ENCODE measurements at regions not wholly inside any gene's neighbourhood (a gene's known extent, or its start where the extent isn't known, plus 50 kb on each side); places are given as distances from the start of the nearest gene placed in this dataset.

DNA sequence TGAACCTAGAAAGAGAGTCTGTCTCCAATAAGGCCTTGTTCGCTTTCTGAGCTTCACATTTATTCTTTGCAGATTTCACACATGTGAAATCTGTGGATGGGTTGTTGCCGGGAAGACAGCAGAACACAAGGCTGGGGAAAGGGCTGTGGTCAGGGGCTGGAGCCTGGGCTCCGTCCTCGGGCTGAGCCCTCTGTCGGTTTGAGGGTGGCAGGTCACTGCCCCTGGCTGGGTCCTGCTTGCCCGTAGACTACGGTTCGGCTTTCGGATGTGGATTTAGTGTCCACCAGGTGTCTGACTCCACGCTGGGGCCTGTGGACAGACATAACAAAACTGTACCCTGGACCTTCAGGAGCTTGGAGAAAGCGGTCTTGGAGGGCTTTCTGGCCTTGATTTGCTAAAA, 117.0 kb upstream of the ALX4 start:
- H3K79me2 ChIP-seq (ENCODE audit: insufficient read depth, low read length): no peaks in the 10 kb centered on the region
- ChIA-PET CTCF (ENCODE audit: low intra/inter-chr PET ratio, low total read pairs) (no interaction called here), POLR2A (no interaction called here)
- H3K4me1 ChIP-seq (ENCODE audit: insufficient read depth, low read length): no peaks in the 10 kb centered on the region
- intact Hi-C loops (cut with micrococcal nuclease; ENCODE audit: unreplicated experiment) (no loop called here), in situ Hi-C loops (cut with HindIII; ENCODE audit: extremely low pct_ligation_motif_present, low pct_unique_long_range_greater_than_20kb) (no loop called here)
- no peak overlapping the region for H3K9ac ChIP-seq (ENCODE audit: insufficient read depth, low read depth, low read length)
- H2AFZ ChIP-seq (ENCODE audit: low read length): no peak overlapping the region
- no peak for FAIRE-seq
- H4K20me1 ChIP-seq (ENCODE audit: insufficient read depth, low read length): no peaks in the 10 kb centered on the region
- H3K36me3 ChIP-seq (replicated peaks in 1 of 2; ENCODE audit: control insufficient read depth in 1 of 2, insufficient read depth in 2 of 2, low read length in 2 of 2): no peaks in the 10 kb centered on the region
- H3K9me3 ChIP-seq (ENCODE audit: low read length): no peaks in the 10 kb centered on the region
- BruUV-seq (replicated peaks): no TSS peak
- WGBS (ENCODE audit: low lambda C conversion rate): 28% methylated on average over 7 of the region's 11 CpGs
- 0 out of 5 replicates have a peak, but pooled peaks cover 0 to 6% of the 10 kb centered on the region in 2 experiments for H3K27me3 ChIP-seq (ENCODE audit: control insufficient read depth in 1 of 2, insufficient read depth in 2 of 2, low read length in 2 of 2)
- no peak overlapping the region for H3K27ac ChIP-seq (ENCODE audit: extremely low read length, insufficient read depth, low read length)
- H3K4me3 ChIP-seq (replicated peaks in 1 of 3; ENCODE audit: insufficient read depth in 1 of 3, low read depth in 2 of 3, low read length in 3 of 3): no peak overlapping the region
- ATAC-seq: no peak
- DNase-seq (ENCODE audit: low spot score): no peak
- no peak overlapping the region for H3K4me2 ChIP-seq (ENCODE audit: low read depth, low read length)
- TF ChIP-seq, protein P1, sequence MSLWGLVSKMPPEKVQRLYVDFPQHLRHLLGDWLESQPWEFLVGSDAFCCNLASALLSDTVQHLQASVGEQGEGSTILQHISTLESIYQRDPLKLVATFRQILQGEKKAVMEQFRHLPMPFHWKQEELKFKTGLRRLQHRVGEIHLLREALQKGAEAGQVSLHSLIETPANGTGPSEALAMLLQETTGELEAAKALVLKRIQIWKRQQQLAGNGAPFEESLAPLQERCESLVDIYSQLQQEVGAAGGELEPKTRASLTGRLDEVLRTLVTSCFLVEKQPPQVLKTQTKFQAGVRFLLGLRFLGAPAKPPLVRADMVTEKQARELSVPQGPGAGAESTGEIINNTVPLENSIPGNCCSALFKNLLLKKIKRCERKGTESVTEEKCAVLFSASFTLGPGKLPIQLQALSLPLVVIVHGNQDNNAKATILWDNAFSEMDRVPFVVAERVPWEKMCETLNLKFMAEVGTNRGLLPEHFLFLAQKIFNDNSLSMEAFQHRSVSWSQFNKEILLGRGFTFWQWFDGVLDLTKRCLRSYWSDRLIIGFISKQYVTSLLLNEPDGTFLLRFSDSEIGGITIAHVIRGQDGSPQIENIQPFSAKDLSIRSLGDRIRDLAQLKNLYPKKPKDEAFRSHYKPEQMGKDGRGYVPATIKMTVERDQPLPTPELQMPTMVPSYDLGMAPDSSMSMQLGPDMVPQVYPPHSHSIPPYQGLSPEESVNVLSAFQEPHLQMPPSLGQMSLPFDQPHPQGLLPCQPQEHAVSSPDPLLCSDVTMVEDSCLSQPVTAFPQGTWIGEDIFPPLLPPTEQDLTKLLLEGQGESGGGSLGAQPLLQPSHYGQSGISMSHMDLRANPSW (CRISPR knock-in tag; IDR thresholded peaks at IDR 0.05; ENCODE audit: borderline replicate concordance): no peak
- no peak for TF ChIP-seq POLR2A (IDR thresholded peaks at IDR 0.05; ENCODE audit: insufficient read depth in 1 of 2, low read depth in 2 of 2, low read length in 2 of 2)
- TF ChIP-seq, protein P2, sequence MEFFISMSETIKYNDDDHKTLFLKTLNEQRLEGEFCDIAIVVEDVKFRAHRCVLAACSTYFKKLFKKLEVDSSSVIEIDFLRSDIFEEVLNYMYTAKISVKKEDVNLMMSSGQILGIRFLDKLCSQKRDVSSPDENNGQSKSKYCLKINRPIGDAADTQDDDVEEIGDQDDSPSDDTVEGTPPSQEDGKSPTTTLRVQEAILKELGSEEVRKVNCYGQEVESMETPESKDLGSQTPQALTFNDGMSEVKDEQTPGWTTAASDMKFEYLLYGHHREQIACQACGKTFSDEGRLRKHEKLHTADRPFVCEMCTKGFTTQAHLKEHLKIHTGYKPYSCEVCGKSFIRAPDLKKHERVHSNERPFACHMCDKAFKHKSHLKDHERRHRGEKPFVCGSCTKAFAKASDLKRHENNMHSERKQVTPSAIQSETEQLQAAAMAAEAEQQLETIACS (CRISPR knock-in tag; IDR thresholded peaks at IDR 0.05): no peak
- no peak for TF ChIP-seq ZNF780A (CRISPR knock-in tag; IDR thresholded peaks at IDR 0.05)
- TF ChIP-seq SUZ12 (IDR thresholded peaks at IDR 0.05; ENCODE audit: low read depth, low read length): no peak
- no peak for TF ChIP-seq ZNF33B (CRISPR knock-in tag; IDR thresholded peaks at IDR 0.05)
- TF ChIP-seq, protein P3, sequence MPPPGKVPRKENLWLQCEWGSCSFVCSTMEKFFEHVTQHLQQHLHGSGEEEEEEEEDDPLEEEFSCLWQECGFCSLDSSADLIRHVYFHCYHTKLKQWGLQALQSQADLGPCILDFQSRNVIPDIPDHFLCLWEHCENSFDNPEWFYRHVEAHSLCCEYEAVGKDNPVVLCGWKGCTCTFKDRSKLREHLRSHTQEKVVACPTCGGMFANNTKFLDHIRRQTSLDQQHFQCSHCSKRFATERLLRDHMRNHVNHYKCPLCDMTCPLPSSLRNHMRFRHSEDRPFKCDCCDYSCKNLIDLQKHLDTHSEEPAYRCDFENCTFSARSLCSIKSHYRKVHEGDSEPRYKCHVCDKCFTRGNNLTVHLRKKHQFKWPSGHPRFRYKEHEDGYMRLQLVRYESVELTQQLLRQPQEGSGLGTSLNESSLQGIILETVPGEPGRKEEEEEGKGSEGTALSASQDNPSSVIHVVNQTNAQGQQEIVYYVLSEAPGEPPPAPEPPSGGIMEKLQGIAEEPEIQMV (CRISPR knock-in tag; IDR thresholded peaks at IDR 0.05; ENCODE audit: low read depth): no peak
- TF ChIP-seq IKZF4 (CRISPR knock-in tag; IDR thresholded peaks at IDR 0.05; ENCODE audit: borderline replicate concordance, low read depth, not compliant biosample characterization): no peak
- TF ChIP-seq, protein P4, sequence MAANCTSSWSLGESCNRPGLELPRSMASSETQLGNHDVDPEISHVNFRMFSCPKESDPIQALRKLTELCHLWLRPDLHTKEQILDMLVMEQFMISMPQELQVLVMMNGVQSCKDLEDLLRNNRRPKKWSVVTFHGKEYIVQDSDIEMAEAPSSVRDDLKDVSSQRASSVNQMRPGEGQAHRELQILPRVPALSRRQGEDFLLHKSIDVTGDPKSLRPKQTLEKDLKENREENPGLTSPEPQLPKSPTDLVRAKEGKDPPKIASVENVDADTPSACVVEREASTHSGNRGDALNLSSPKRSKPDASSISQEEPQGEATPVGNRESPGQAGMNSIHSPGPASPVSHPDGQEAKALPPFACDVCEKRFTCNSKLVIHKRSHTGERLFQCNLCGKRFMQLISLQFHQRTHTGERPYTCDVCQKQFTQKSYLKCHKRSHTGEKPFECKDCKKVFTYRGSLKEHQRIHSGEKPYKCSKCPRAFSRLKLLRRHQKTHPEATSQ (CRISPR knock-in tag; IDR thresholded peaks at IDR 0.05; ENCODE audit: borderline replicate concordance): no peak
- TF ChIP-seq LCORL (IDR thresholded peaks at IDR 0.05): no peak
- no peak for TF ChIP-seq LCORL (CRISPR knock-in tag; IDR thresholded peaks at IDR 0.05)
- TF ChIP-seq RFXANK (CRISPR knock-in tag; IDR thresholded peaks at IDR 0.05): no peak
- TF ChIP-seq DR1 (CRISPR knock-in tag; IDR thresholded peaks at IDR 0.05): no peak
- no peak for TF ChIP-seq SMARCE1 (IDR thresholded peaks at IDR 0.05; ENCODE audit: borderline replicate concordance)
- no peak for TF ChIP-seq NFIC (IDR thresholded peaks at IDR 0.05; ENCODE audit: low read length)
- TF ChIP-seq NFYB (CRISPR knock-in tag; IDR thresholded peaks at IDR 0.05): no peak
